Kidney epithelial cell (primary cell): ENCODE measurements at regions not wholly inside any gene's neighbourhood (a gene's known extent, or its start where the extent isn't known, plus 50 kb on each side); places are given as distances from the start of the nearest gene placed in this dataset.

Source experiments
- DNase-seq: peaks from one replicate; pipeline ENCODE4 v3.0.0-alpha.2; 2010; ENCODE audit warnings: low read depth
- H3K27me3 ChIP-seq: 2 replicates; pipeline ENCODE4 v1.6.0; 2011; ENCODE audit warnings: low read length; ENCODE audit not compliant: control insufficient read depth, insufficient read depth
- H3K36me3 ChIP-seq: 2 replicates; pipeline ENCODE4 v1.5.1; 2011; ENCODE audit warnings: low read length; ENCODE audit not compliant: control insufficient read depth, insufficient read depth
- H3K4me3 ChIP-seq: 2 replicates; pipeline ENCODE4 v1.5.1; 2011; ENCODE audit warnings: low read depth, mild to moderate bottlenecking, control low read depth, low read length
- CTCF ChIP-seq: IDR thresholded peaks from 2 replicates; pipeline ENCODE4 v1.5.1; 2011; ENCODE audit warnings: mild to moderate bottlenecking, moderate library complexity, low read length, control low read depth, inconsistent platforms; ENCODE audit not compliant: insufficient read depth, poor library complexity, severe bottlenecking

- no peaks in the 10 kb centered on the region for H3K27me3 ChIP-seq
- TF ChIP-seq CTCF, result no peak
- H3K4me3 ChIP-seq, result no peak overlapping the region
- DNase-seq, result no peak
- no peaks in the 10 kb centered on the region for H3K36me3 ChIP-seq
These were observed 66.1 kb upstream of the IL15 start for GRCh38 chr4:141570290-141570689.

GRCh38 chr4:141571362-141571761, 65.0 kb upstream of the IL15 start:
- no peaks in the 10 kb centered on the region for H3K36me3 ChIP-seq
- no peak for TF ChIP-seq CTCF
- DNase-seq, result no peak
- H3K27me3 ChIP-seq, result no peaks in the 10 kb centered on the region
- H3K4me3 ChIP-seq, result no peak overlapping the region

GRCh38 chr4:141571793-141572192, 64.6 kb upstream of the IL15 start:
- H3K4me3 ChIP-seq, result no peak overlapping the region
- DNase-seq, result no peak
- TF ChIP-seq CTCF, result no peak
- H3K36me3 ChIP-seq, result no peaks in the 10 kb centered on the region
- H3K27me3 ChIP-seq, result no peaks in the 10 kb centered on the region

GRCh38 chr4:141573678-141574077, 62.7 kb upstream of the IL15 start:
- Histone ChIP-seq H3K27me3 (no peaks in the 10 kb centered on the region), H3K4me3 (no peak overlapping the region), H3K36me3 (no peaks in the 10 kb centered on the region)
- no peak for DNase-seq
- TF ChIP-seq CTCF, result no peak

- Histone ChIP-seq H3K36me3 (no peaks in the 10 kb centered on the region), H3K27me3 (no peaks in the 10 kb centered on the region), H3K4me3 (no peak overlapping the region)
- no peak for DNase-seq
- TF ChIP-seq CTCF, result no peak
These were observed 60.5 kb upstream of the IL15 start for GRCh38 chr4:141575884-141576283.

GRCh38 chr4:141576585-141577110, 59.7 kb upstream of the IL15 start:
- Histone ChIP-seq H3K4me3 (no peak overlapping the region), H3K36me3 (no peaks in the 10 kb centered on the region), H3K27me3 (no peaks in the 10 kb centered on the region)
- DNase-seq, result no peak
- TF ChIP-seq CTCF, result no peak
